ENCODE measurements at regions not wholly inside any gene's neighbourhood (a gene's known extent, or its start where the extent isn't known, plus 50 kb on each side); places are given as distances from the start of the nearest gene placed in this dataset.
"Not testable (repeated sequence)": the region's sequence is repeated elsewhere in the genome, so short reads cannot be mapped to it uniquely, and the experiment has no call there.

- DNase-seq: no peak
These were observed 88.2 kb upstream of the CCDC71L start for GRCh38 chr7:106749165-106749564.

GRCh38 chr7:106750773-106751172 lies 89.8 kb upstream of the CCDC71L start:
- DNase-seq: no peak

- no peak for DNase-seq
These were observed 91.4 kb upstream of the CCDC71L start for GRCh38 chr7:106752367-106752766.

GRCh38 chr7:106755024-106755423 lies 94.1 kb upstream of the CCDC71L start:
- DNase-seq: not testable (repeated sequence)

- DNase-seq: no peak
These were observed 94.7 kb upstream of the CCDC71L start for GRCh38 chr7:106755641-106756040.

- no peak for DNase-seq
These were observed 95.1 kb upstream of the CCDC71L start for GRCh38 chr7:106756071-106756470.

GRCh38 chr7:106756884-106757283 lies 95.9 kb upstream of the CCDC71L start:
- no peak for DNase-seq

GRCh38 chr7:106757846-106758245 lies 96.9 kb upstream of the CCDC71L start:
- DNase-seq: peak; percentile 4

GRCh38 chr7:106762845-106763244 lies 101.9 kb upstream of the CCDC71L start:
- DNase-seq: not testable (repeated sequence)

- no peak for DNase-seq
These were observed 101.4 kb upstream of the PIK3CG start for GRCh38 chr7:106763717-106764116.

GRCh38 chr7:106765727-106766355 lies 99.2 kb upstream of the PIK3CG start:
- no peak for DNase-seq

GRCh38 chr7:106766551-106766950 lies 98.5 kb upstream of the PIK3CG start:
- no peak for DNase-seq

- DNase-seq: no peak
These were observed 98.0 kb upstream of the PIK3CG start for GRCh38 chr7:106767078-106767477.

GRCh38 chr7:106767498-106768323 lies 97.4 kb upstream of the PIK3CG start:
- no peak for DNase-seq

- no peak for DNase-seq
These were observed 96.7 kb upstream of the PIK3CG start for GRCh38 chr7:106768324-106768751.

- no peak for DNase-seq
These were observed 94.9 kb upstream of the PIK3CG start for GRCh38 chr7:106770191-106770590.

GRCh38 chr7:106772655-106773108 lies 92.4 kb upstream of the PIK3CG start:
- DNase-seq: no peak

GRCh38 chr7:106773228-106773627 lies 91.9 kb upstream of the PIK3CG start:
- no peak for DNase-seq

GRCh38 chr7:106773721-106774120 lies 91.4 kb upstream of the PIK3CG start:
- no peak for DNase-seq

GRCh38 chr7:106774213-106774767 lies 90.8 kb upstream of the PIK3CG start:
- no peak for DNase-seq

GRCh38 chr7:106774768-106775551 lies 90.1 kb upstream of the PIK3CG start:
- DNase-seq: no peak

- DNase-seq: no peak
These were observed 89.5 kb upstream of the PIK3CG start for GRCh38 chr7:106775552-106775936.
